ENCODE measurements at regions not wholly inside any gene's neighbourhood (a gene's known extent, or its start where the extent isn't known, plus 50 kb on each side); places are given as distances from the start of the nearest gene placed in this dataset.
"Not testable (repeated sequence)": the region's sequence is repeated elsewhere in the genome, so short reads cannot be mapped to it uniquely, and the experiment has no call there.

DNA sequence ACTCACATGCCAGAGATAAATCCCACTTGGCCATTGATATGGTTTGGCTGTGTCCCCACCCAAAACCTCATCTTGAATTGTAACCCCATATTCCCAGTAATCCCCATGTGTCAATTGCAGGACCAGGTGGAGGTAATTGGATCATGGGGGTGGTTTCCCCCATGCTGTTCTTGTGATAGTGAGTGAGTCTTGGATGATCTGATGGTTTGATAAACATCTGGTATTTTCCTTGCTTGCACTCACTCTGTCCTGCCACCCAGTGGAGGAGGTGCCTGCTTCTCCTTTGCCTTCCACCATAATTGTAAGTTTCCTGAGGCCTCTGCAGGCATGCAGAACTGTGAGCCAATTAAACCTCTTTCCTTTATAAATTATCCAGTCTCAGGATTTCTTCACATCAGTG, 50.4 kb upstream of the B3GAT2 start:
- TF ChIP-seq, protein P1, sequence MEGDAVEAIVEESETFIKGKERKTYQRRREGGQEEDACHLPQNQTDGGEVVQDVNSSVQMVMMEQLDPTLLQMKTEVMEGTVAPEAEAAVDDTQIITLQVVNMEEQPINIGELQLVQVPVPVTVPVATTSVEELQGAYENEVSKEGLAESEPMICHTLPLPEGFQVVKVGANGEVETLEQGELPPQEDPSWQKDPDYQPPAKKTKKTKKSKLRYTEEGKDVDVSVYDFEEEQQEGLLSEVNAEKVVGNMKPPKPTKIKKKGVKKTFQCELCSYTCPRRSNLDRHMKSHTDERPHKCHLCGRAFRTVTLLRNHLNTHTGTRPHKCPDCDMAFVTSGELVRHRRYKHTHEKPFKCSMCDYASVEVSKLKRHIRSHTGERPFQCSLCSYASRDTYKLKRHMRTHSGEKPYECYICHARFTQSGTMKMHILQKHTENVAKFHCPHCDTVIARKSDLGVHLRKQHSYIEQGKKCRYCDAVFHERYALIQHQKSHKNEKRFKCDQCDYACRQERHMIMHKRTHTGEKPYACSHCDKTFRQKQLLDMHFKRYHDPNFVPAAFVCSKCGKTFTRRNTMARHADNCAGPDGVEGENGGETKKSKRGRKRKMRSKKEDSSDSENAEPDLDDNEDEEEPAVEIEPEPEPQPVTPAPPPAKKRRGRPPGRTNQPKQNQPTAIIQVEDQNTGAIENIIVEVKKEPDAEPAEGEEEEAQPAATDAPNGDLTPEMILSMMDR (IDR thresholded peaks at IDR 0.05 in 8 of 11, conservative IDR thresholded peaks at IDR 0.05 in 3 of 11): not testable (repeated sequence)
- not testable (repeated sequence) for TF ChIP-seq POLR2A (IDR thresholded peaks at IDR 0.05)
